Heart right ventricle (tissue), 16 donors: ENCODE measurements at regions not wholly inside any gene's neighbourhood (a gene's known extent, or its start where the extent isn't known, plus 50 kb on each side); places are given as distances from the start of the nearest gene placed in this dataset.

ENCODE experiments used
- ATAC-seq, 8 donors: fragments of 200-7000 bp; cut with Tn5 transposase; one replicate each; pipeline ENCODE4 v1.9.1; 2020; ENCODE audit warnings: mild to moderate bottlenecking in 8 of 8, moderate library complexity in 8 of 8, moderate number of reproducible peaks in 1 of 8
- DNase-seq, 2 donors: peaks; one replicate each; pipeline ENCODE4 v3.0.0-alpha.2; 2020
- H3K27ac ChIP-seq, 10 donors: fragments of 200-600 bp; sonication (generic) in 2 of 10; one replicate each; pipeline versions ENCODE4 v1.5.0 to v1.8.0; 2020 to 2022; ENCODE audit warnings: mild to moderate bottlenecking in 3 of 10
- H3K27me3 ChIP-seq, 7 donors: fragments of 200-600 bp; one replicate each; pipeline ENCODE4 v1.8.0; 2021 to 2022; ENCODE audit warnings: mild to moderate bottlenecking in 2 of 7
- H3K36me3 ChIP-seq, 9 donors: fragments of 200-600 bp; sonication (generic) in 1 of 9; one replicate each; pipeline versions ENCODE4 v1.5.0 to v1.8.0; 2020 to 2022; ENCODE audit warnings: mild to moderate bottlenecking in 2 of 9
- H3K4me1 ChIP-seq, 9 donors: fragments of 200-600 bp; sonication (generic) in 1 of 9; one replicate each; pipeline versions ENCODE4 v1.5.0 to v1.8.0; 2020 to 2022; ENCODE audit warnings: mild to moderate bottlenecking in 4 of 9
- H3K4me3 ChIP-seq, 10 donors: fragments of 200-600 bp; sonication (generic) in 2 of 10; one replicate each; pipeline versions ENCODE4 v1.5.0 to v1.8.0; 2020 to 2022; ENCODE audit warnings: mild to moderate bottlenecking in 7 of 10, moderate library complexity in 2 of 10
- H3K9me3 ChIP-seq, 11 donors: fragments of 200-600 bp in 10 of 11; sonication (generic) in 2 of 11; one replicate each; pipeline versions ENCODE4 v1.5.0 to v1.8.0; 2013 to 2022; ENCODE audit warnings: mild to moderate bottlenecking in 2 of 11, control low read depth in 1 of 11, moderate library complexity in 1 of 11
- WGBS, 2 donors: extraction: QIAGEN DNeasy Blood & Tissue Kit; methylation state at CpG; one replicate each; pipeline ENCODE4 v1.1.7; 2013; ENCODE audit warnings: inconsistent platforms in 1 of 2; 5-methylcytosine and 5-hydroxymethylcytosine counted together
- intact Hi-C, 10 donors: fragments of 100-400 bp; cut with DNase I; formaldehyde crosslinking; loops; one replicate each; pipeline versions ENCODE4 v1.11.1 to v1.14.2; 2022
- TF ChIP-seq, protein P1 (sequence below), 9 donors: fragments of 200-600 bp; sonication (generic) in 2 of 9; IDR thresholded peaks; one replicate each; pipeline versions ENCODE4 v1.5.0 to v1.8.0; 2021 to 2022; ENCODE audit warnings: antibody characterized with exemption in 9 of 9, mild to moderate bottlenecking in 5 of 9, moderate library complexity in 1 of 9
- donor health status: Arrhythmogenic right ventricular cardiomyopathy.
- donor health status: ischemic (EF 13 %, LVEDD 7.1; RV severe dilation, severe dysfunction).
- donor health status: healthy with polysubstance abuse.
- donor health status: DM: no; HTN: yes; CAD: no.
- donor health status: DM: no; HTN: no; CAD: no.
- donor health status: ischemic (EF 25% LVEDD 6.9; RV normal size, moderate dysfunction).
- donor health status: ischemic (EF 25% LVEDD 5.7; RV mildly dilated, moderate dysfunction).
- donor health status: healthy.
- donor health status: DM: yes; HTN: yes; CAD: no.
- donor health status: Ischemic cardiomyopathy.
- donor health status: ischemic (EF 35%, LVEDD 5.7; RV mildly dilated, moderate dysfunction).
- donor health status: nonischemic (EF 11% LVEDD 7.7; RV severe dilation, severe dysfunction).
- donor health status: DM: yes; HTN: yes; CAD: no.
- donor health status: PGD.
- donor health status: ischemic (EF 29% LVEDD 5.4; RV normal size, mild dysfunction).
- donor health status: nonischemic (EF 23%, LVEDD 6.1; RV moderate dilation, normal function).

DNA sequence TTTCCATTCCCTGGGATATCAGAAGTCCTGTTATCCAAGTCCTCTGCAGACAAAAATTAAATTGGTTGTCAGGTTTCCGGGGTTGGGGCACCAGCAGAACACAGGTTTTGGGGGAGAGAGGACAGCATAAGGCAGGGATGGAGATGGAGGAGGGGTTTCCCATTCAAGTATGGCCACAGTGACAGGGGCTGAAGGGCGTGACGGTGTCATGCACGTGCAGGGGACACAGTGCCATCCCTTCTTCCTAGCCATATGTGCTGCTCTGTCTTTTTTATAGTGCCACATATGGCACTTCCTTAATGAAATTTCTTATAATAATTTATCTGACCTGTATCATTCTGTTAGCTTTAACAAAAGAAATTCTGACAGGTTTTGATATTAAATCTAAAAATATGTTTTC, 259.2 kb downstream of the PTEN start:
- DNase-seq (no peak), ATAC-seq (no peak)
- Histone ChIP-seq H3K9me3 (no peaks in the 10 kb centered on the region), H3K27ac (no peak overlapping the region), H3K36me3 (no peaks in the 10 kb centered on the region), H3K4me1 (peaks cover 0 to 33% (median 0%) of the 10 kb centered on the region in 9 donors), H3K4me3 (no peak overlapping the region), H3K27me3 (no peaks in the 10 kb centered on the region)
- intact Hi-C loops, result no loop called here
- WGBS, 2 donors, result 88% methylated on average over 4 of the region's 4 CpGs
- TF ChIP-seq, protein P1, sequence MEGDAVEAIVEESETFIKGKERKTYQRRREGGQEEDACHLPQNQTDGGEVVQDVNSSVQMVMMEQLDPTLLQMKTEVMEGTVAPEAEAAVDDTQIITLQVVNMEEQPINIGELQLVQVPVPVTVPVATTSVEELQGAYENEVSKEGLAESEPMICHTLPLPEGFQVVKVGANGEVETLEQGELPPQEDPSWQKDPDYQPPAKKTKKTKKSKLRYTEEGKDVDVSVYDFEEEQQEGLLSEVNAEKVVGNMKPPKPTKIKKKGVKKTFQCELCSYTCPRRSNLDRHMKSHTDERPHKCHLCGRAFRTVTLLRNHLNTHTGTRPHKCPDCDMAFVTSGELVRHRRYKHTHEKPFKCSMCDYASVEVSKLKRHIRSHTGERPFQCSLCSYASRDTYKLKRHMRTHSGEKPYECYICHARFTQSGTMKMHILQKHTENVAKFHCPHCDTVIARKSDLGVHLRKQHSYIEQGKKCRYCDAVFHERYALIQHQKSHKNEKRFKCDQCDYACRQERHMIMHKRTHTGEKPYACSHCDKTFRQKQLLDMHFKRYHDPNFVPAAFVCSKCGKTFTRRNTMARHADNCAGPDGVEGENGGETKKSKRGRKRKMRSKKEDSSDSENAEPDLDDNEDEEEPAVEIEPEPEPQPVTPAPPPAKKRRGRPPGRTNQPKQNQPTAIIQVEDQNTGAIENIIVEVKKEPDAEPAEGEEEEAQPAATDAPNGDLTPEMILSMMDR (IDR thresholded peaks at IDR 0.05), result no peak

DNA sequence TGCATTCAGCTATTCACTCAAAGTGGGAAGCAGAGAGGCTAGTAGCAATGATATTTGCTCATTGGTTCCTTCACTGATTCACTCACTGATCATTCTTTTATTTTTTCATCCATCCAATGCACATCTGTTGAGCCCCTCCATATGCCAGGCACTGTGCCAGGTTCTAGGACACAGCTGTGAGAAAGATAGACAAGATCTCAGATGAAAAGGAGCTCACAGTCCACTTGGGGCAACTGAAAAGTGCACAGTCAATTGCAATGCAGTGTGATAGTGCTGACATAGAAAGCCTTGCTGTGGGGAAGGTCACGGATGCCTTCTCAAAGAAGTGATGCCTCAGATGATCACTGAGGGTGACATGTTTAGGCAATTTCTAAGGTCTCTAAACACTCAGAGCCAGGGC, 262.3 kb downstream of the PTEN start:
- Histone ChIP-seq H3K27ac (no peak overlapping the region), H3K27me3 (no peaks in the 10 kb centered on the region), H3K36me3 (no peaks in the 10 kb centered on the region), H3K4me1 (peaks cover 0 to 14% (median 0%) of the 10 kb centered on the region in 9 donors), H3K9me3 (no peaks in the 10 kb centered on the region), H3K4me3 (no peak overlapping the region)
- intact Hi-C loops, result no loop called here
- ATAC-seq (no peak), DNase-seq (no peak)
- TF ChIP-seq, protein P1 (IDR thresholded peaks at IDR 0.05), result no peak
- WGBS, 2 donors, result 92 to 100% methylated on average over 1 of the region's 1 CpG

DNA sequence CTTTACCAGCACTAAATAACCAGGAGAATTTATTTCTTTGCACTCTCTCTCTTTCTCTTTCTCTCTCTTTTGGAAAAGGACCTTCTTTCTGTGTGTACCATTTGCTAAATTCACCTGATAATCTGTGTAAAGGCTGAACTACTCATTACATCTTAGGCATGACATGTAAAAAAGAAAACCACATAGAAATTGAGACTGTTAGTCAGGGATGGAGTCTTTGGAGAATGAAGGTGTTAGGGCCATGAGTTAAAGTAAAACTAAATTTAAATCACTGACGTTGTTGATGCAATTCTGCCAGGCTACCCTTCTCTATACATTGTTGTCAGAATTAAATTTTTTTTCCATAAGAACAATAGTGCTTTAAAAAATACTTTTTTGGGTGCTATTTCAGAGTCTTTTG, 263.3 kb downstream of the PTEN start:
- Histone ChIP-seq H3K36me3 (no peaks in the 10 kb centered on the region), H3K4me3 (no peak overlapping the region), H3K4me1 (peaks cover 0 to 9% (median 0%) of the 10 kb centered on the region in 9 donors), H3K27ac (no peak overlapping the region), H3K9me3 (no peaks in the 10 kb centered on the region), H3K27me3 (no peaks in the 10 kb centered on the region)
- intact Hi-C loops, result no loop called here
- TF ChIP-seq, protein P1 (IDR thresholded peaks at IDR 0.05), result no peak
- WGBS, 2 donors, result 88 to 94% methylated on average over 1 of the region's 1 CpG
- no peak for ATAC-seq
- DNase-seq, result no peak

DNA sequence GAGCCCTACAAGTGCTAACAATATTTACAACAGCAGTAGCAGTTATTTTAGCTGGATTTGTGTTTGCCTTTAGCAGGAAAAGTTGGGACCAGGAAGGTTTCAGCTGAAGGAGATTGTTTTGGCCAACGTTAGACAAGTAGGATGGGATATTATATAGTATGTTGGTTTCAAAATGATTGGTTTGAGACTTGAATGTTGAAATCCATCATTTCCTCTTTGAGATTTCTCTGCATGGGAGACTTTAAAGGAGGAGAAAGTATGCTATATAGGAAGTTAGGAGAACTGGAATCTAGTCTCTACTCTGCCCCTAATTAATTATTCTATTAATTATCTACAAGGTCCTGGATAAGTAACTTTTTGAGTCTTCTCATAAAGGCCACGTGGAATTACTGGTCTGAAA, 263.8 kb downstream of the PTEN start:
- H3K4me3 ChIP-seq, result no peak overlapping the region
- H3K9me3 ChIP-seq, result no peaks in the 10 kb centered on the region
- H3K36me3 ChIP-seq, result no peaks in the 10 kb centered on the region
- H3K4me1 ChIP-seq, result peaks cover 0 to 11% (median 0%) of the 10 kb centered on the region in 9 donors
- TF ChIP-seq, protein P1 (IDR thresholded peaks at IDR 0.05), result no peak
- intact Hi-C loops, result no loop called here
- H3K27ac ChIP-seq, result no peak overlapping the region
- no peak for DNase-seq
- no peak for ATAC-seq
- 74 to 76% methylated on average over 2 of the region's 2 CpGs for WGBS, 2 donors
- H3K27me3 ChIP-seq, result no peaks in the 10 kb centered on the region
